ENCODE measurements at regions not wholly inside any gene's neighbourhood (a gene's known extent, or its start where the extent isn't known, plus 50 kb on each side); places are given as distances from the start of the nearest gene placed in this dataset.

GRCh38 chr6:71619836-71620235, 266.5 kb upstream of the RIMS1 start:
- peaks cover 4 to 6% (median 6%) of the 10 kb centered on the region in 3 experiments; a peak in 6 of 7 replicates for H3K36me3 Mint-ChIP-seq (ENCODE audit: insufficient read depth in 1 of 3, low read depth in 3 of 3)
- H3K27me3 Mint-ChIP-seq (ENCODE audit: low read depth), result no peaks in the 10 kb centered on the region
- H3K4me2 ChIP-seq (ENCODE audit: insufficient read depth, insufficient read length, low read length), result no peak overlapping the region
- no peak overlapping the region for H2AFZ ChIP-seq (ENCODE audit: low read length)
- H4K5ac ChIP-seq (ENCODE audit: insufficient read length, low read depth, low read length), result no peak overlapping the region
- H2BK120ac ChIP-seq (ENCODE audit: low read depth, low read length, poor library complexity, severe bottlenecking), result no peak overlapping the region
- DNase-seq, result no peak
- H3K9ac ChIP-seq (ENCODE audit: extremely low read depth, insufficient read length, low read length), result no peak overlapping the region
- H3K79me2 ChIP-seq (ENCODE audit: insufficient read depth, low read length), result no peaks in the 10 kb centered on the region
- H3K18ac ChIP-seq (ENCODE audit: insufficient read length, low read depth, low read length), result no peak overlapping the region
- no peak overlapping the region for H2BK12ac ChIP-seq (ENCODE audit: insufficient read length, low read depth, low read length)
- no peak overlapping the region for H3K27ac ChIP-seq (ENCODE audit: insufficient read length, low read depth, low read length)
- H3K4me3 Mint-ChIP-seq, result no peak overlapping the region
- H3K4me1 ChIP-seq (ENCODE audit: insufficient read depth, low read length), result no peaks in the 10 kb centered on the region
- H2BK15ac ChIP-seq (ENCODE audit: low read depth, low read length), result no peak overlapping the region
- H3K79me1 ChIP-seq (ENCODE audit: insufficient read depth, low read depth, low read length, poor library complexity, severe bottlenecking), result no peaks in the 10 kb centered on the region
- no peak overlapping the region for H3K23ac ChIP-seq (ENCODE audit: insufficient read length, low read depth, low read length)
- H3T11ph ChIP-seq (ENCODE audit: low read length), result no peak overlapping the region
- no peaks in the 10 kb centered on the region for H3K4me1 Mint-ChIP-seq
- no peak overlapping the region for H3K4ac ChIP-seq (ENCODE audit: low read depth, low read length)
- H3K23me2 ChIP-seq (ENCODE audit: insufficient read length, low read depth, low read length, poor library complexity, severe bottlenecking), result no peaks in the 10 kb centered on the region
- no peaks in the 10 kb centered on the region for H3K9me3 ChIP-seq (ENCODE audit: control insufficient read depth, low read depth, low read length)
- no peak overlapping the region for H2BK5ac ChIP-seq (ENCODE audit: insufficient read length, low read length)
- no peak for TF ChIP-seq CTCF (conservative IDR thresholded peaks at IDR 0.05)
- no peaks in the 10 kb centered on the region for H4K20me1 ChIP-seq (ENCODE audit: control insufficient read depth, insufficient read depth, insufficient read length)
- H3K9me3 Mint-ChIP-seq, result peaks cover 6% of the 10 kb centered on the region in 2 experiments
- no peak overlapping the region for H2AK5ac ChIP-seq (ENCODE audit: insufficient read length, low read length)
- no peak overlapping the region for H2BK20ac ChIP-seq (ENCODE audit: low read depth, low read length, poor library complexity, severe bottlenecking)
- no peak overlapping the region for H3K14ac ChIP-seq (ENCODE audit: insufficient read depth, low read length)
- no CpG with 5 or more reads among the region's 4 CpGs for WGBS (ENCODE audit: extremely low coverage, insufficient read length, low lambda C conversion rate)
- no peaks in the 10 kb centered on the region for H3K27me3 ChIP-seq (ENCODE audit: insufficient read depth, low read length)
- H3K27ac Mint-ChIP-seq, result no peak overlapping the region
- no peak overlapping the region for H4K91ac ChIP-seq (ENCODE audit: insufficient read length, low read depth, low read length)
- H4K8ac ChIP-seq (replicated peaks; ENCODE audit: insufficient read length, low read depth, low read length), result no peak overlapping the region
- no peak overlapping the region for H3K56ac ChIP-seq (ENCODE audit: insufficient read length, low read depth, low read length)
